IPS DF 6.9 (cell line): ENCODE measurements at regions not wholly inside any gene's neighbourhood (a gene's known extent, or its start where the extent isn't known, plus 50 kb on each side); places are given as distances from the start of the nearest gene placed in this dataset.
"Not testable (repeated sequence)": the region's sequence is repeated elsewhere in the genome, so short reads cannot be mapped to it uniquely, and the experiment has no call there.

ENCODE experiments used
- DNase-seq: peaks from one replicate; pipeline ENCODE4 v3.0.0-alpha.2; 2013; ENCODE audit warnings: low read depth, low spot score
- H3K27ac ChIP-seq: one replicate; pipeline ENCODE4 v1.5.1; 2013; ENCODE audit warnings: low read length, control low read depth
- H3K27me3 ChIP-seq: 2 replicates; pipeline ENCODE4 v1.6.1; 2013; ENCODE audit warnings: mild to moderate bottlenecking, low read length; ENCODE audit not compliant: control insufficient read depth, insufficient read depth
- H3K36me3 ChIP-seq: 2 replicates; pipeline ENCODE4 v1.6.1; 2013; ENCODE audit warnings: low read length; ENCODE audit not compliant: control insufficient read depth, insufficient read depth
- H3K4me1 ChIP-seq: 2 replicates; pipeline ENCODE4 v1.6.1; 2013; ENCODE audit warnings: low read length; ENCODE audit not compliant: control insufficient read depth, insufficient read depth
- H3K4me3 ChIP-seq: 2 replicates; pipeline ENCODE4 v1.5.1; 2013; ENCODE audit warnings: mild to moderate bottlenecking, low read length
- H3K9me3 ChIP-seq: 2 replicates; pipeline ENCODE4 v1.6.1; 2013; ENCODE audit warnings: low read length, inconsistent platforms; ENCODE audit not compliant: control insufficient read depth, insufficient read depth
- WGBS: extraction: QIAGEN DNeasy Blood & Tissue Kit; methylation state at CpG from one replicate; pipeline ENCODE4 v1.1.7; 2013; ENCODE audit warnings: mixed read lengths, missing lambda C conversion rate; ENCODE audit not compliant: insufficient read length, insufficient coverage; 5-methylcytosine and 5-hydroxymethylcytosine counted together

- Histone ChIP-seq H3K36me3 (no peaks in the 10 kb centered on the region; the same call in 1 of the 2 replicates), H3K4me1 (no peaks in the 10 kb centered on the region), H3K9me3 (peaks cover 12% of the 10 kb centered on the region; the same call in 1 of the 2 replicates), H3K27ac (no peak overlapping the region), H3K4me3 (no peak overlapping the region), H3K27me3 (no peaks in the 10 kb centered on the region)
- WGBS = no CpG with 5 or more reads among the region's 9 CpGs
- no peak for DNase-seq
Observed at GRCh38 chr7:57198801-57199200, 66.6 kb upstream of the ZNF479 start.

- whole genome bisulfite sequencing = no CpG with 5 or more reads among the region's 7 CpGs
- Histone ChIP-seq H3K36me3 (no peaks in the 10 kb centered on the region; the same call in 1 of the 2 replicates), H3K27me3 (no peaks in the 10 kb centered on the region), H3K27ac (no peak overlapping the region), H3K4me3 (no peak overlapping the region), H3K4me1 (no peaks in the 10 kb centered on the region), H3K9me3 (peaks cover 14% of the 10 kb centered on the region; the same call in 1 of the 2 replicates)
- no peak for DNase-seq
Observed at GRCh38 chr7:57199252-57199651, 67.0 kb upstream of the ZNF479 start.

GRCh38 chr7:57201021-57201894, 69.0 kb upstream of the ZNF479 start:
- WGBS = no CpG with 5 or more reads among the region's 14 CpGs
- H3K27me3 ChIP-seq = no peaks in the 10 kb centered on the region
- H3K4me3 ChIP-seq = no peak overlapping the region
- no peak overlapping the region for H3K27ac ChIP-seq
- H3K9me3 ChIP-seq = peaks cover 17% of the 10 kb centered on the region; the same call in 1 of the 2 replicates
- H3K4me1 ChIP-seq = no peaks in the 10 kb centered on the region
- DNase-seq = no peak
- no peaks in the 10 kb centered on the region; the same call in 1 of the 2 replicates for H3K36me3 ChIP-seq

GRCh38 chr7:57201895-57202210, 69.6 kb upstream of the ZNF479 start:
- H3K9me3 ChIP-seq = peaks cover 17% of the 10 kb centered on the region; the same call in 1 of the 2 replicates
- H3K27me3 ChIP-seq = no peaks in the 10 kb centered on the region
- H3K27ac ChIP-seq = no peak overlapping the region
- no peak overlapping the region for H3K4me3 ChIP-seq
- no peaks in the 10 kb centered on the region; the same call in 1 of the 2 replicates for H3K36me3 ChIP-seq
- no peak for DNase-seq
- WGBS = no CpG with 5 or more reads among the region's 7 CpGs
- H3K4me1 ChIP-seq = no peaks in the 10 kb centered on the region

- H3K9me3 ChIP-seq = peaks cover 17% of the 10 kb centered on the region; the same call in 1 of the 2 replicates
- no peak overlapping the region for H3K27ac ChIP-seq
- no peak for DNase-seq
- no peaks in the 10 kb centered on the region for H3K27me3 ChIP-seq
- no peaks in the 10 kb centered on the region for H3K4me1 ChIP-seq
- no peak overlapping the region for H3K4me3 ChIP-seq
- WGBS = no CpG with 5 or more reads among the region's 9 CpGs
- no peaks in the 10 kb centered on the region; the same call in 1 of the 2 replicates for H3K36me3 ChIP-seq
Observed at GRCh38 chr7:57202274-57202673, 70.0 kb upstream of the ZNF479 start.

- peaks cover 23% of the 10 kb centered on the region for H3K9me3 ChIP-seq
- H3K4me1 ChIP-seq = no peaks in the 10 kb centered on the region
- H3K4me3 ChIP-seq = peak overlapping the region; percentile 4; the same call in 1 of the 2 replicates
- no peaks in the 10 kb centered on the region for H3K27me3 ChIP-seq
- no peaks in the 10 kb centered on the region; the same call in 1 of the 2 replicates for H3K36me3 ChIP-seq
- no peak overlapping the region for H3K27ac ChIP-seq
- no CpG with 5 or more reads among the region's 51 CpGs for WGBS
- DNase-seq = no peak
Observed at GRCh38 chr7:57203161-57203791, 71.0 kb upstream of the ZNF479 start.

- H3K27ac ChIP-seq, H3K36me3 ChIP-seq, DNase-seq, H3K27me3 ChIP-seq, H3K4me1 ChIP-seq, H3K4me3 ChIP-seq: not testable (repeated sequence)
- no CpG with 5 or more reads among the region's 15 CpGs for WGBS
- H3K9me3 ChIP-seq = peaks cover 24% of the 10 kb centered on the region
Observed at GRCh38 chr7:57203858-57204257, 71.6 kb upstream of the ZNF479 start.

- Histone ChIP-seq H3K27me3 (no peaks in the 10 kb centered on the region), H3K4me3 (no peak overlapping the region), H3K36me3 (no peaks in the 10 kb centered on the region; the same call in 1 of the 2 replicates), H3K4me1 (no peaks in the 10 kb centered on the region), H3K27ac (no peak overlapping the region), H3K9me3 (peaks cover 23% of the 10 kb centered on the region)
- no CpG with 5 or more reads among the region's 10 CpGs for WGBS
- no peak for DNase-seq
Observed at GRCh38 chr7:57204411-57204811, 72.2 kb upstream of the ZNF479 start.

- H3K36me3 ChIP-seq = no peaks in the 10 kb centered on the region; the same call in 1 of the 2 replicates
- no peak overlapping the region for H3K4me3 ChIP-seq
- H3K9me3 ChIP-seq = peaks cover 23% of the 10 kb centered on the region
- H3K4me1 ChIP-seq = no peaks in the 10 kb centered on the region
- no peak overlapping the region for H3K27ac ChIP-seq
- H3K27me3 ChIP-seq = no peaks in the 10 kb centered on the region
- DNase-seq = no peak
- WGBS = no CpG with 5 or more reads among the region's 7 CpGs
Observed at GRCh38 chr7:57205000-57205399, 72.8 kb upstream of the ZNF479 start.

- Histone ChIP-seq H3K27me3 (no peaks in the 10 kb centered on the region), H3K36me3 (no peaks in the 10 kb centered on the region; the same call in 1 of the 2 replicates), H3K4me1 (no peaks in the 10 kb centered on the region), H3K4me3 (no peak overlapping the region), H3K27ac (no peak overlapping the region), H3K9me3 (peaks cover 18% of the 10 kb centered on the region)
- no CpG with 5 or more reads among the region's 6 CpGs for WGBS
- DNase-seq = no peak
Observed at GRCh38 chr7:57207836-57208235, 75.6 kb upstream of the ZNF479 start.
